Neural cell (in vitro differentiated cells): ENCODE measurements at regions not wholly inside any gene's neighbourhood (a gene's known extent, or its start where the extent isn't known, plus 50 kb on each side); places are given as distances from the start of the nearest gene placed in this dataset.

Source experiments
- H2AFZ ChIP-seq: fragments of 200-600, 300-800 bp; sonication (generic), shearing (Covaris generic); 2 replicates; pipeline ENCODE4 v1.6.0; 2014; ENCODE audit warnings: low read depth, mild to moderate bottlenecking, antibody characterized with exemption, low read length, moderate library complexity
- H3F3A ChIP-seq: fragments of 200-600 bp; shearing (Covaris generic); 2 replicates; pipeline ENCODE4 v1.6.1; 2016; ENCODE audit warnings: mild to moderate bottlenecking, moderate library complexity, mixed read lengths, antibody characterized with exemption, low read length; ENCODE audit not compliant: insufficient read depth, poor library complexity, severe bottlenecking
- H3K27ac ChIP-seq: fragments of 200-600, 300-800 bp; sonication (generic), shearing (Covaris generic); 2 replicates; pipeline ENCODE4 v1.5.1; 2014; ENCODE audit warnings: mild to moderate bottlenecking, low read length, moderate library complexity
- H3K27me3 ChIP-seq: fragments of 300-800, 200-600 bp; sonication (generic), shearing (Covaris generic); 2 replicates; pipeline ENCODE4 v1.6.0; 2014; ENCODE audit warnings: mild to moderate bottlenecking, low read depth, low read length, moderate library complexity; ENCODE audit not compliant: insufficient read depth
- H3K36me3 ChIP-seq: fragments of 300-800, 200-600 bp; sonication (generic), shearing (Covaris generic); 2 replicates; pipeline ENCODE4 v1.5.1; 2014; ENCODE audit warnings: mild to moderate bottlenecking, antibody characterized with exemption, low read length, moderate library complexity; ENCODE audit not compliant: insufficient read depth
- H3K4me2 ChIP-seq: fragments of 300-800, 200-600 bp; sonication (generic), shearing (Covaris generic); 2 replicates; pipeline ENCODE4 v1.6.0; 2014; ENCODE audit warnings: mild to moderate bottlenecking, low read length
- H3K4me3 ChIP-seq: fragments of 300-800, 200-600 bp; sonication (generic), shearing (Covaris generic); 2 replicates; pipeline ENCODE4 v1.5.1; 2014; ENCODE audit warnings: mild to moderate bottlenecking, low read length, moderate library complexity
- H3K79me2 ChIP-seq: fragments of 200-600 bp; shearing (Covaris generic); replicated peaks from 2 replicates; pipeline ENCODE4 v1.6.0; 2014; ENCODE audit warnings: mild to moderate bottlenecking, low read length, moderate library complexity; ENCODE audit not compliant: insufficient read depth
- H3K9ac ChIP-seq: fragments of 300-800, 200-600 bp; sonication (generic), shearing (Covaris generic); 2 replicates; pipeline ENCODE4 v1.6.1; 2016; ENCODE audit warnings: mild to moderate bottlenecking, low read length, mixed read lengths
- H3K9me2 ChIP-seq: fragments of 200-600 bp; shearing (Covaris generic); 2 replicates; pipeline ENCODE4 v1.6.1; 2016; ENCODE audit warnings: mild to moderate bottlenecking, low read length, mixed read lengths; ENCODE audit not compliant: insufficient read depth
- H3K9me3 ChIP-seq: fragments of 200-600, 300-800 bp; sonication (generic), shearing (Covaris generic); 2 replicates; pipeline ENCODE4 v1.6.1; 2016; ENCODE audit warnings: mild to moderate bottlenecking, mixed run types, low read length, moderate library complexity, mixed read lengths
- H4K20me1 ChIP-seq: fragments of 200-600 bp; shearing (Covaris generic); 2 replicates; pipeline ENCODE4 v1.6.1; 2016; ENCODE audit warnings: mild to moderate bottlenecking, mixed run types; ENCODE audit not compliant: insufficient read depth
- CTCF ChIP-seq: fragments of 450-650 bp; IDR thresholded peaks from 2 replicates; pipeline ENCODE4 v1.5.1; 2014; ENCODE audit warnings: antibody characterized with exemption, mild to moderate bottlenecking, moderate library complexity; ENCODE audit not compliant: poor library complexity, severe bottlenecking
- EP300 ChIP-seq: fragments of 450-650 bp; conservative IDR thresholded peaks from 2 replicates; pipeline ENCODE4 v1.6.1; 2014; ENCODE audit warnings: antibody characterized with exemption, mild to moderate bottlenecking, moderate library complexity; ENCODE audit not compliant: poor library complexity, severe bottlenecking
- EZH2 ChIP-seq: fragments of 200-600, 300-800 bp; shearing (Covaris generic), sonication (generic); IDR thresholded peaks from 2 replicates; pipeline ENCODE4 v1.6.1; 2014; ENCODE audit warnings: antibody characterized with exemption, low read length, borderline replicate concordance, mild to moderate bottlenecking; ENCODE audit not compliant: insufficient read depth, poor library complexity, severe bottlenecking
- MXI1 ChIP-seq: fragments of 450-650 bp; conservative IDR thresholded peaks from 2 replicates; pipeline ENCODE4 v1.6.1; 2014; ENCODE audit warnings: antibody characterized with exemption, mild to moderate bottlenecking; ENCODE audit not compliant: poor library complexity, severe bottlenecking
- POLR2AphosphoS5 ChIP-seq: IDR thresholded peaks from 2 replicates; pipeline ENCODE4 v1.6.1; 2012
- RAD21 ChIP-seq: fragments of 450-650 bp; conservative IDR thresholded peaks from 2 replicates; pipeline ENCODE4 v1.6.1; 2014; ENCODE audit warnings: antibody characterized with exemption, mild to moderate bottlenecking, moderate library complexity
- REST ChIP-seq: IDR thresholded peaks from 2 replicates; pipeline ENCODE4 v1.6.1; 2012; ENCODE audit warnings: borderline replicate concordance
- SMC3 ChIP-seq: fragments of 450-650 bp; conservative IDR thresholded peaks from 2 replicates; pipeline ENCODE4 v1.6.1; 2014; ENCODE audit warnings: antibody characterized with exemption, mild to moderate bottlenecking, moderate library complexity; ENCODE audit not compliant: poor library complexity
- TAF1 ChIP-seq: IDR thresholded peaks from 2 replicates; pipeline ENCODE4 v1.6.1; 2012; ENCODE audit warnings: low read depth

- H3K4me3 ChIP-seq, result no peak overlapping the region
- no peaks in the 10 kb centered on the region for H3K9me2 ChIP-seq
- H3K9ac ChIP-seq, result no peak overlapping the region
- no peaks in the 10 kb centered on the region for H3K27me3 ChIP-seq
- H4K20me1 ChIP-seq, result no peaks in the 10 kb centered on the region
- no peak overlapping the region for H3K4me2 ChIP-seq
- no peaks in the 10 kb centered on the region for H3K79me2 ChIP-seq
- H3K36me3 ChIP-seq, result no peaks in the 10 kb centered on the region
- no peaks in the 10 kb centered on the region for H3K9me3 ChIP-seq
- H2AFZ ChIP-seq, result no peak overlapping the region
- H3K27ac ChIP-seq, result no peak overlapping the region
- no peak for TF ChIP-seq TAF1
- no peak for TF ChIP-seq SMC3
- TF ChIP-seq REST, result no peak
- H3F3A ChIP-seq, result no peaks in the 10 kb centered on the region
Measured at GRCh38 chr7:41837916-41838315, 135.0 kb upstream of the INHBA start.

- no peaks in the 10 kb centered on the region for H3K9me3 ChIP-seq
- no peak overlapping the region for H3K4me2 ChIP-seq
- no peaks in the 10 kb centered on the region for H4K20me1 ChIP-seq
- H3K4me3 ChIP-seq, result no peak overlapping the region
- no peak overlapping the region for H3K9ac ChIP-seq
- H3F3A ChIP-seq, result no peaks in the 10 kb centered on the region
- H3K79me2 ChIP-seq, result no peaks in the 10 kb centered on the region
- no peaks in the 10 kb centered on the region for H3K9me2 ChIP-seq
- H2AFZ ChIP-seq, result no peak overlapping the region
- no peak overlapping the region for H3K27ac ChIP-seq
- no peaks in the 10 kb centered on the region for H3K27me3 ChIP-seq
- TF ChIP-seq TAF1, result no peak
- no peak for TF ChIP-seq EZH2
- TF ChIP-seq EP300, result no peak
- no peak for TF ChIP-seq POLR2AphosphoS5
- TF ChIP-seq RAD21, result no peak
- no peak for TF ChIP-seq SMC3
- no peak for TF ChIP-seq REST
- no peak for TF ChIP-seq CTCF
- no peak for TF ChIP-seq MXI1
- no peaks in the 10 kb centered on the region for H3K36me3 ChIP-seq
Measured at GRCh38 chr7:41835976-41836530, 133.2 kb upstream of the INHBA start.
